ENCODE measurements at regions not wholly inside any gene's neighbourhood (a gene's known extent, or its start where the extent isn't known, plus 50 kb on each side); places are given as distances from the start of the nearest gene placed in this dataset.

- TF ChIP-seq EZH2 (IDR thresholded peaks at IDR 0.05; ENCODE audit: borderline replicate concordance) (no peak), EZH2phosphoT487 (IDR thresholded peaks at IDR 0.05; ENCODE audit: low read depth, severe bottlenecking, unreplicated experiment) (no peak)
Observed at GRCh38 chr6:14630016-14630415, 512.4 kb downstream of the CD83 start.
